ENCODE measurements at regions not wholly inside any gene's neighbourhood (a gene's known extent, or its start where the extent isn't known, plus 50 kb on each side); places are given as distances from the start of the nearest gene placed in this dataset.

DNA sequence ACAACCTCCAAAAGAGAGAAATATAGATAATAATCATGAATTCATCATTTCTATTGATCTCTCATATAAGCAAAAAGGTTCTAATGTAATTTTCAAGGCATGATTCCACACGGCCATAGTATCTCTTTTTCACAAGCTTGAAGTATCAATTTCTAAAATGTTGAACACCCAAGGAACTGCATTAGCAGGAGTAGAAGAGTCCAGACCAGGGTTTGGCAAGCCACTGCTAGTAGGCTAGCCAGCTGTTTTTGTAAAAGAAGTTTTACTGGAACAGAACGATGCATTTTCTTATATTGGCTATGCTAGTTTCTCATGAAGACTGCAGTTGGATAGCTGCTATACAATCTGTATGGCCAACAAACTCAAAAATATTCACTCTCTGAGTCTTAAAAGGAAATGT is 481.5 kb upstream of the MIR17HG start (continued):
- TF ChIP-seq NANOG (IDR thresholded peaks at IDR 0.05; ENCODE audit: borderline replicate concordance): no peak

DNA sequence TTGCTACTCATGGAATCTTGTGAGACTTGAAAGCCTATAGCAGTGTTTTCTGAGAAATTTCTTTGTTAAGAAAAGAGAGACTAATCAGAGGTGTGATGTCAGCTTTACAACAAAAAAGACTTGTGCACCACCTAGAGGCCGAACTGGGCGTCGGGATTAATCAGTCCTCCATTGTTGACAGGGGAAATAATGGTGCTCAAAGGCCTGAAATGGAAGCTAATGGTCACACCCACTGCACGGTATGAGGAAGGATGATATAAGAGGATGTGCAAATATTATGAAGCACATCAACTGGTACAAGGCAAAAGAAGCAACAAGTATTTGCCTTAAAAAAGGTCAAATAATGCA is 480.2 kb upstream of the MIR17HG start:
- H3K27me3 Mint-ChIP-seq (ENCODE audit: insufficient read depth, low read depth, poor library complexity): peaks cover 2% of the 10 kb centered on the region
- Histone ChIP-seq H3K9me2 (ENCODE audit: insufficient read depth) (no peaks in the 10 kb centered on the region), H3F3A (replicated peaks; ENCODE audit: low read depth) (no peaks in the 10 kb centered on the region), H2AFZ (peak overlapping the region; percentile 5; the same call in 1 of the 2 replicates), H3K4me1 (ENCODE audit: insufficient read depth) (0 out of 2 replicates have a peak, but pooled peaks cover under 1% of the 10 kb centered on the region), H4K20me1 (replicated peaks; ENCODE audit: insufficient read depth) (no peaks in the 10 kb centered on the region), H3K4me3 (no peak overlapping the region), H3K36me3 (ENCODE audit: insufficient read depth) (no peaks in the 10 kb centered on the region), H3K4me2 (no peak overlapping the region), H3K27me3 (ENCODE audit: insufficient read depth) (no peaks in the 10 kb centered on the region), H3K79me2 (replicated peaks; ENCODE audit: insufficient read depth) (no peaks in the 10 kb centered on the region), H3K27ac (ENCODE audit: low read depth) (no peak overlapping the region)
- no peak overlapping the region for H3K27ac Mint-ChIP-seq
- no peaks in the 10 kb centered on the region for H3K36me3 Mint-ChIP-seq (ENCODE audit: low read depth)
- TF ChIP-seq, protein P1, sequence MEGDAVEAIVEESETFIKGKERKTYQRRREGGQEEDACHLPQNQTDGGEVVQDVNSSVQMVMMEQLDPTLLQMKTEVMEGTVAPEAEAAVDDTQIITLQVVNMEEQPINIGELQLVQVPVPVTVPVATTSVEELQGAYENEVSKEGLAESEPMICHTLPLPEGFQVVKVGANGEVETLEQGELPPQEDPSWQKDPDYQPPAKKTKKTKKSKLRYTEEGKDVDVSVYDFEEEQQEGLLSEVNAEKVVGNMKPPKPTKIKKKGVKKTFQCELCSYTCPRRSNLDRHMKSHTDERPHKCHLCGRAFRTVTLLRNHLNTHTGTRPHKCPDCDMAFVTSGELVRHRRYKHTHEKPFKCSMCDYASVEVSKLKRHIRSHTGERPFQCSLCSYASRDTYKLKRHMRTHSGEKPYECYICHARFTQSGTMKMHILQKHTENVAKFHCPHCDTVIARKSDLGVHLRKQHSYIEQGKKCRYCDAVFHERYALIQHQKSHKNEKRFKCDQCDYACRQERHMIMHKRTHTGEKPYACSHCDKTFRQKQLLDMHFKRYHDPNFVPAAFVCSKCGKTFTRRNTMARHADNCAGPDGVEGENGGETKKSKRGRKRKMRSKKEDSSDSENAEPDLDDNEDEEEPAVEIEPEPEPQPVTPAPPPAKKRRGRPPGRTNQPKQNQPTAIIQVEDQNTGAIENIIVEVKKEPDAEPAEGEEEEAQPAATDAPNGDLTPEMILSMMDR (conservative IDR thresholded peaks at IDR 0.05; ENCODE audit: low read depth in 2 of 2): peak; percentile 92 to 97
- no peak for TF ChIP-seq ZNF114 (CRISPR knock-in tag; IDR thresholded peaks at IDR 0.05)
- TF ChIP-seq CREB1 (CRISPR knock-in tag; IDR thresholded peaks at IDR 0.05; ENCODE audit: low read depth): peak; percentile 11; the same call in 1 of the 2 replicates
- DNase-seq (ENCODE audit: low spot score): peak; percentile 91
- peak; percentile 98 for ATAC-seq
- H3K9me3 Mint-ChIP-seq: no peaks in the 10 kb centered on the region
- H3K4me1 Mint-ChIP-seq: peaks cover 5% of the 10 kb centered on the region; the same call in 2 of the 3 replicates
- no peak overlapping the region for H3K4me3 Mint-ChIP-seq

DNA sequence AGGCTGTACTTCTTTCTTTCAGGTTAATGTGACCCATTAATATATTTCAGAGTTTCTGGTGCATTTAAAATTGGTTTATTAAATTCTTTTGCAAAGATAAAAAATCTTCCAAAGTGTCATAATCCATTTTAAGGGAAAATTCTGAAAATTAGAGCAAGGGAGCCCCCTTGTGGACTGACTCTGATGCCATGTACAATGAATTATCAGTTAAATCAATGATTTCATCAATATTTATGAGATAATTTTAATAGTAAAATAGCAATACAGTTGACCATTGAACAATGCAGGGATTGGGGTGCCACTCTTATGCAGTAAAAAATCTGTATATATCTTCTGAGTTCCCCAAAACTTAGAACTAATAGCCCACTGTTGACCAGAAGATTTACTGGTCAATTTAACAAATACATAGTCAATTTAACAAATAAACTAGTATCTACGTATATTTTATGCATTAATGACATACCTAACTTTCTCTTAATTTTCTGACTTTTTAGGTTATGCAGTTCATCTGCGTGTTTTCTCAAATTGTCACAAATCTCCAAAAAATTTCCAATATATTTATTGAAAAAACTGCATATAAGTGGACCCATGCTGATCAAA is 479.1 kb upstream of the MIR17HG start:
- no peak overlapping the region for H2AFZ ChIP-seq
- no peaks in the 10 kb centered on the region for H3K36me3 Mint-ChIP-seq (ENCODE audit: low read depth)
- no peak overlapping the region for H3K27ac ChIP-seq (ENCODE audit: low read depth)
- 0 out of 2 replicates have a peak, but pooled peaks cover 7% of the 10 kb centered on the region for H3K4me1 ChIP-seq (ENCODE audit: insufficient read depth)
- no peaks in the 10 kb centered on the region for H3F3A ChIP-seq (replicated peaks; ENCODE audit: low read depth)
- no peak overlapping the region for H3K4me3 ChIP-seq
- no peaks in the 10 kb centered on the region for H3K36me3 ChIP-seq (ENCODE audit: insufficient read depth)
- H3K4me3 Mint-ChIP-seq: no peak overlapping the region
- peaks cover 2% of the 10 kb centered on the region for H3K27me3 Mint-ChIP-seq (ENCODE audit: insufficient read depth, low read depth, poor library complexity)
- ATAC-seq: no peak
- no peaks in the 10 kb centered on the region for H3K27me3 ChIP-seq (ENCODE audit: insufficient read depth)
- no peaks in the 10 kb centered on the region for H4K20me1 ChIP-seq (replicated peaks; ENCODE audit: insufficient read depth)
- no peaks in the 10 kb centered on the region for H3K9me3 Mint-ChIP-seq
- H3K27ac Mint-ChIP-seq: no peak overlapping the region
- H3K79me2 ChIP-seq (replicated peaks; ENCODE audit: insufficient read depth): no peaks in the 10 kb centered on the region
- peaks cover 12% of the 10 kb centered on the region for H3K4me1 Mint-ChIP-seq
- DNase-seq (ENCODE audit: low spot score): peak; percentile 48
- no peaks in the 10 kb centered on the region for H3K9me2 ChIP-seq (ENCODE audit: insufficient read depth)
- TF ChIP-seq EZH2 (IDR thresholded peaks at IDR 0.05; ENCODE audit: low read depth, unreplicated experiment): no peak
- TF ChIP-seq, protein P1 (conservative IDR thresholded peaks at IDR 0.05; ENCODE audit: low read depth in 2 of 2): peak; percentile 63 to 98
- H3K4me2 ChIP-seq: no peak overlapping the region

Data from GM23338 (cell line).